ENCODE measurements at regions not wholly inside any gene's neighbourhood (a gene's known extent, or its start where the extent isn't known, plus 50 kb on each side); places are given as distances from the start of the nearest gene placed in this dataset.

DNA sequence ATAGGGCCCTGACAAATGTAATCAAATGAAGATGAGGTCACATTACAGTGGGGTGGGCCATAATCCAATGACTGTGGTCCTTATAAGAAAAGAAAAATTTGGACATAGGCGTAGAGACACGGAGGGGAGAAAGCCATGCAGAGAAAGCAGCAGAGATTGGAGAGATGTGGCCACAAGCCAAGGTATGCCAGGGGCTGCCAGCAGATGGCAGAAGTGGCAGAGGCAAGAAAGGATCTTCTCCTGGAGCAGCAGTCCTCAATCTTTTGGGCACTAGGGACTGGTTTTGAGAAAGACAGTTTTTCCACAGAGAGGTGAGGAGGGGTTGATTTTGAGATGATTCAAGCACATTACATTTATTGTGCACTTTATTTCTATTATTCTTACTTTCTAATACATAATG, 355.1 kb downstream of the NPHP4 start:
- TF ChIP-seq, protein P1, sequence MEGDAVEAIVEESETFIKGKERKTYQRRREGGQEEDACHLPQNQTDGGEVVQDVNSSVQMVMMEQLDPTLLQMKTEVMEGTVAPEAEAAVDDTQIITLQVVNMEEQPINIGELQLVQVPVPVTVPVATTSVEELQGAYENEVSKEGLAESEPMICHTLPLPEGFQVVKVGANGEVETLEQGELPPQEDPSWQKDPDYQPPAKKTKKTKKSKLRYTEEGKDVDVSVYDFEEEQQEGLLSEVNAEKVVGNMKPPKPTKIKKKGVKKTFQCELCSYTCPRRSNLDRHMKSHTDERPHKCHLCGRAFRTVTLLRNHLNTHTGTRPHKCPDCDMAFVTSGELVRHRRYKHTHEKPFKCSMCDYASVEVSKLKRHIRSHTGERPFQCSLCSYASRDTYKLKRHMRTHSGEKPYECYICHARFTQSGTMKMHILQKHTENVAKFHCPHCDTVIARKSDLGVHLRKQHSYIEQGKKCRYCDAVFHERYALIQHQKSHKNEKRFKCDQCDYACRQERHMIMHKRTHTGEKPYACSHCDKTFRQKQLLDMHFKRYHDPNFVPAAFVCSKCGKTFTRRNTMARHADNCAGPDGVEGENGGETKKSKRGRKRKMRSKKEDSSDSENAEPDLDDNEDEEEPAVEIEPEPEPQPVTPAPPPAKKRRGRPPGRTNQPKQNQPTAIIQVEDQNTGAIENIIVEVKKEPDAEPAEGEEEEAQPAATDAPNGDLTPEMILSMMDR (IDR thresholded peaks at IDR 0.05; ENCODE audit: borderline replicate concordance, extremely low read depth, low read length, poor library complexity, severe bottlenecking): peak; percentile 56
- no peak for TF ChIP-seq EZH2 (IDR thresholded peaks at IDR 0.05; ENCODE audit: borderline replicate concordance, low read depth, low read length, severe bottlenecking)
- DNase-seq (peak; percentile 27), ATAC-seq (ENCODE audit: insufficient read depth, low read depth) (no peak)
- H3K4me3 ChIP-seq (ENCODE audit: low read depth in 1 of 2, low read length in 2 of 2): no peak overlapping the region
- H3K4me1 ChIP-seq (ENCODE audit: insufficient read depth, low read length): no peaks in the 10 kb centered on the region
- no peak overlapping the region for H3K27ac ChIP-seq (ENCODE audit: low read length)
- no peak overlapping the region for H3K9ac ChIP-seq (ENCODE audit: low read depth, low read length)
- H3K4me2 ChIP-seq (ENCODE audit: insufficient read depth, low read length): no peak overlapping the region
- no peak overlapping the region for H2AFZ ChIP-seq (ENCODE audit: low read depth, low read length)
- no peaks in the 10 kb centered on the region for H4K20me1 ChIP-seq (ENCODE audit: insufficient read depth, low read length)
- no peaks in the 10 kb centered on the region for H3K36me3 ChIP-seq (ENCODE audit: insufficient read depth, low read length)
- H3K79me2 ChIP-seq (ENCODE audit: insufficient read depth, low read length): no peaks in the 10 kb centered on the region
- H3K27me3 ChIP-seq (ENCODE audit: insufficient read depth, low read length, poor library complexity): peaks cover 2% of the 10 kb centered on the region
- H3K9me3 ChIP-seq (ENCODE audit: insufficient read depth, low read length, severe bottlenecking): no peaks in the 10 kb centered on the region

DNA sequence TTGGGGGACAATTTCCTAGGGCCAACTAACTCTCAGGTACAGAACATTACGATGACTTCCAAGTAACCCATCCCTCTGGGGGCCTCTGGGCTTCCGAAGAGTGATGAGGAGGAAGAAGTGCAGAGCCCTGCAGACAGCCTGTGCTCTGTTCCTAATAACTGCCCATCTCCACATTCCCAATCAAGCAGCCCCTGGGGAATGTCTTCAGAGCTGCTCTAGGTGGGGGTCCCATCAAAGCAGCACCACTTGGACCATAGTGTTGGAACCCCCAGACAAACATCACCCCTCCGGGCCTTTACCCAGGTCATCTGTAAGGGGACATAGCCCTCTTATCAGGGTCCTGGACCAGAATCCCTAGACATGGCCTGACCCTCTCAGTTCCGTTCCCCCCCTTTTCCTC, 357.3 kb downstream of the NPHP4 start:
- H3K36me3 ChIP-seq (ENCODE audit: insufficient read depth, low read length): no peaks in the 10 kb centered on the region
- no peak overlapping the region for H3K9ac ChIP-seq (ENCODE audit: low read depth, low read length)
- H3K4me3 ChIP-seq (ENCODE audit: low read depth in 1 of 2, low read length in 2 of 2): no peak overlapping the region
- H3K9me3 ChIP-seq (ENCODE audit: insufficient read depth, low read length, severe bottlenecking): no peaks in the 10 kb centered on the region
- H3K27ac ChIP-seq (ENCODE audit: low read length): no peak overlapping the region
- no peaks in the 10 kb centered on the region for H4K20me1 ChIP-seq (ENCODE audit: insufficient read depth, low read length)
- no peaks in the 10 kb centered on the region for H3K79me2 ChIP-seq (ENCODE audit: insufficient read depth, low read length)
- H3K4me2 ChIP-seq (ENCODE audit: insufficient read depth, low read length): no peak overlapping the region
- no peaks in the 10 kb centered on the region for H3K4me1 ChIP-seq (ENCODE audit: insufficient read depth, low read length)
- no peak overlapping the region for H2AFZ ChIP-seq (ENCODE audit: low read depth, low read length)
- peaks cover 8% of the 10 kb centered on the region for H3K27me3 ChIP-seq (ENCODE audit: insufficient read depth, low read length, poor library complexity)
- DNase-seq (no peak), ATAC-seq (ENCODE audit: insufficient read depth, low read depth) (no peak)
- TF ChIP-seq EZH2 (IDR thresholded peaks at IDR 0.05; ENCODE audit: borderline replicate concordance, low read depth, low read length, severe bottlenecking): no peak
- TF ChIP-seq, protein P1 (IDR thresholded peaks at IDR 0.05; ENCODE audit: borderline replicate concordance, extremely low read depth, low read length, poor library complexity, severe bottlenecking): no peak

DNA sequence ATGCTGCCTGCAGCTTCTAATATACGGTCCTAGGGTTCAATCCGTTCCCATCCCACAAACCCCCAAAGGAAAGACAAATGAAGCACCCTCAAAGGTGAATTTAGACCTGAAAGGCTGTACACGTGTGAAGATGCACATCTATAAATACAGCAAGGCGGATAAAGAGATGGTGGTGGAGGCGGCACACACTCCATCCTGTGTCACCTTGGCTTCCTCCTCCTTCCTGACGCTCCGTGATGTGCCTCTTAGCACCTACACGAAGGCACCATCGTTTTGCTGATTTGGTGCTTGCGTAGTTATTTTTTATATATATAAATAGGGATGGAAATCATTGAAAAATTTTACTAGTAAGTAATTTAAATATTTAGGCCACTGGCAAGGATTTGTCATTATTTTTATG, 359.4 kb downstream of the NPHP4 start:
- Histone ChIP-seq H4K20me1 (ENCODE audit: insufficient read depth, low read length) (no peaks in the 10 kb centered on the region), H3K9me3 (ENCODE audit: insufficient read depth, low read length, severe bottlenecking) (no peaks in the 10 kb centered on the region), H3K4me3 (ENCODE audit: low read depth in 1 of 2, low read length in 2 of 2) (no peak overlapping the region), H3K27me3 (ENCODE audit: insufficient read depth, low read length, poor library complexity) (peaks cover 6% of the 10 kb centered on the region), H3K4me2 (ENCODE audit: insufficient read depth, low read length) (no peak overlapping the region), H3K36me3 (ENCODE audit: insufficient read depth, low read length) (no peaks in the 10 kb centered on the region), H3K79me2 (ENCODE audit: insufficient read depth, low read length) (no peaks in the 10 kb centered on the region), H2AFZ (ENCODE audit: low read depth, low read length) (no peak overlapping the region), H3K4me1 (ENCODE audit: insufficient read depth, low read length) (no peaks in the 10 kb centered on the region), H3K27ac (ENCODE audit: low read length) (no peak overlapping the region), H3K9ac (ENCODE audit: low read depth, low read length) (no peak overlapping the region)
- ATAC-seq (ENCODE audit: insufficient read depth, low read depth) (no peak), DNase-seq (no peak)
- TF ChIP-seq, protein P1 (IDR thresholded peaks at IDR 0.05; ENCODE audit: borderline replicate concordance, extremely low read depth, low read length, poor library complexity, severe bottlenecking): no peak
- TF ChIP-seq EZH2 (IDR thresholded peaks at IDR 0.05; ENCODE audit: borderline replicate concordance, low read depth, low read length, severe bottlenecking): no peak

DNA sequence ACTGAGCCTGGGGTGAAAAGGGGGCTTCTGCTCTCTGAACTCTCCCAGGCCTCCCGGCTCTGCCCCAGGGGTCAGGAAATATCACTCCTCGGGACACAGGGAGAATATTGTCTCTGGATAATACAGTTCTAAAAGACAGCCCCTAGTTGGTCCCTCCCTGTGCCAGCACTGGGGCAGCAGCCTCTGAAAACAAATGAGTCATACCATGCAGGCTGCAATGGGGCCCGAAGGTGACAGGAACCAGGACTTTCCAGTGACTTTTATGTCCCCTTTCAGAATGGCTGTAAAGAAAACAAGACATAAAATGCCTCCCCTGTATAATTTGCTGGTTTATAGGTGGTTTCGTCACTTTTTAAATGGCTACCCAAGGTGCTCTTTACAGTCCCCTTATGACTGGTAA, 360.0 kb downstream of the NPHP4 start:
- H3K9ac ChIP-seq (ENCODE audit: low read depth, low read length): no peak overlapping the region
- H3K4me2 ChIP-seq (ENCODE audit: insufficient read depth, low read length): no peak overlapping the region
- no peaks in the 10 kb centered on the region for H3K4me1 ChIP-seq (ENCODE audit: insufficient read depth, low read length)
- no peak for TF ChIP-seq EZH2 (IDR thresholded peaks at IDR 0.05; ENCODE audit: borderline replicate concordance, low read depth, low read length, severe bottlenecking)
- no peak for DNase-seq
- H3K27me3 ChIP-seq (ENCODE audit: insufficient read depth, low read length, poor library complexity): peaks cover 6% of the 10 kb centered on the region
- no peak overlapping the region for H3K27ac ChIP-seq (ENCODE audit: low read length)
- ATAC-seq (ENCODE audit: insufficient read depth, low read depth): no peak
- no peaks in the 10 kb centered on the region for H3K36me3 ChIP-seq (ENCODE audit: insufficient read depth, low read length)
- no peak overlapping the region for H2AFZ ChIP-seq (ENCODE audit: low read depth, low read length)
- H3K4me3 ChIP-seq (ENCODE audit: low read depth in 1 of 2, low read length in 2 of 2): no peak overlapping the region
- no peaks in the 10 kb centered on the region for H3K9me3 ChIP-seq (ENCODE audit: insufficient read depth, low read length, severe bottlenecking)
- H3K79me2 ChIP-seq (ENCODE audit: insufficient read depth, low read length): no peaks in the 10 kb centered on the region
- no peaks in the 10 kb centered on the region for H4K20me1 ChIP-seq (ENCODE audit: insufficient read depth, low read length)
